ENCODE measurements at regions not wholly inside any gene's neighbourhood (a gene's known extent, or its start where the extent isn't known, plus 50 kb on each side); places are given as distances from the start of the nearest gene placed in this dataset.

- Histone ChIP-seq H3K36me3 (ENCODE audit: insufficient read depth, low read length) (no peaks in the 10 kb centered on the region), H3K27me3 (ENCODE audit: insufficient read depth, low read length) (no peaks in the 10 kb centered on the region), H3K27ac (ENCODE audit: low read depth, low read length) (no peak overlapping the region), H3K9me3 (ENCODE audit: insufficient read depth, low read depth, low read length) (no peaks in the 10 kb centered on the region), H3K4me3 (ENCODE audit: low read length) (no peak overlapping the region), H3K4me1 (ENCODE audit: insufficient read depth, low read length) (0 out of 2 replicates have a peak, but pooled peaks cover 2% of the 10 kb centered on the region), H3K9ac (ENCODE audit: low read depth, low read length) (no peak overlapping the region)
- 81% methylated on average over 3 of the region's 3 CpGs for WGBS
These were observed 50.6 kb upstream of the GALNT5 start for GRCh38 chr2:157206916-157207315.

All from HUES64 (cell line).